Panc1 (cell line): ENCODE measurements at regions not wholly inside any gene's neighbourhood (a gene's known extent, or its start where the extent isn't known, plus 50 kb on each side); places are given as distances from the start of the nearest gene placed in this dataset.

Experiments used
- ATAC-seq: fragments of 200-7000 bp; cut with Tn5 transposase; 2 replicates; pipeline ENCODE4 v1.9.1; 2020; ENCODE audit warnings: mild to moderate bottlenecking, moderate library complexity
- BruUV-seq: library from RNA; stranded (reverse); fragments of 400-500 nt; replicated peaks from 2 replicates; lab custom pipeline; 2021; lab: Mats Ljungman, UMichigan
- CTCF ChIA-PET: fragments of 300-600 bp; sonication (Branson Sonifier 250); formaldehyde crosslinking; loops from one replicate; lab custom pipeline; 2022; ENCODE audit warnings: antibody characterized with exemption; lab: Charles Lee
- POLR2A ChIA-PET: fragments of 300-600 bp; sonication (Branson Sonifier 250); formaldehyde crosslinking; loops from one replicate; lab custom pipeline; 2022; ENCODE audit warnings: antibody characterized with exemption; lab: Charles Lee
- DNase-seq: peaks from one replicate; pipeline ENCODE4 v3.0.0-alpha.2; 2010; ENCODE audit warnings: low read depth, low spot score
- H3K27ac ChIP-seq: 2 replicates; pipeline ENCODE4 v1.5.1; 2011; ENCODE audit warnings: mild to moderate bottlenecking, low read length, inconsistent platforms
- H3K27me3 ChIP-seq: fragments of 200-500 bp; sonication (Bioruptor generic); 2 replicates; pipeline ENCODE4 v1.6.0; 2014; ENCODE audit warnings: low read length, inconsistent platforms; ENCODE audit not compliant: control insufficient read depth, insufficient read depth
- H3K36me3 ChIP-seq: fragments of 200-500 bp; sonication (Bioruptor generic); 2 replicates; pipeline ENCODE4 v1.5.1; 2014; ENCODE audit warnings: inconsistent platforms, mild to moderate bottlenecking, low read length, moderate library complexity; ENCODE audit not compliant: control insufficient read depth, insufficient read depth
- H3K4me1 ChIP-seq: 2 replicates; pipeline ENCODE4 v1.5.1; 2011; ENCODE audit warnings: inconsistent platforms, mild to moderate bottlenecking, low read length, moderate library complexity; ENCODE audit not compliant: control insufficient read depth, insufficient read depth
- H3K4me3 ChIP-seq, 2 experiments: 2 replicates each; pipeline ENCODE4 v1.5.1; 2011 to 2012; ENCODE audit warnings: low read depth in 2 of 2, low read length in 2 of 2, mild to moderate bottlenecking in 2 of 2, inconsistent platforms in 1 of 2, moderate library complexity in 1 of 2
- H3K9me3 ChIP-seq: fragments of 200-500 bp; sonication (Bioruptor generic); 2 replicates; pipeline ENCODE4 v1.5.1; 2014; ENCODE audit warnings: low read depth, mild to moderate bottlenecking, inconsistent platforms, low read length, moderate library complexity; ENCODE audit not compliant: control insufficient read depth, insufficient read depth
- CTCF ChIP-seq: fragments of 450-650 bp; IDR thresholded peaks from 2 replicates; pipeline ENCODE4 v1.5.1; 2017; ENCODE audit warnings: mild to moderate bottlenecking
- POLR2AphosphoS5 ChIP-seq: IDR thresholded peaks from 2 replicates; pipeline ENCODE4 v1.6.1; 2012; ENCODE audit warnings: mild to moderate bottlenecking, low read depth, low read length, moderate library complexity
- REST ChIP-seq, 2 experiments: IDR thresholded peaks; 2 replicates each; pipeline ENCODE4 v1.6.1; 2011 to 2012; ENCODE audit warnings: low read depth in 2 of 2, control low read depth in 1 of 2, low read length in 1 of 2, mild to moderate bottlenecking in 1 of 2, moderate library complexity in 1 of 2; ENCODE audit not compliant: insufficient read depth in 1 of 2
- SIN3A ChIP-seq: IDR thresholded peaks from 2 replicates; pipeline ENCODE4 v1.6.1; 2012; ENCODE audit warnings: low read depth, mild to moderate bottlenecking, low read length, moderate library complexity, borderline replicate concordance; ENCODE audit not compliant: insufficient read depth
- TCF7L2 ChIP-seq: IDR thresholded peaks from 2 replicates; pipeline ENCODE4 v1.6.1; 2011; ENCODE audit warnings: mild to moderate bottlenecking, low read depth, low read length, inconsistent platforms
- in situ Hi-C: cut with HindIII; loops from 2 replicates; pipeline ENCODE4 v1.10.0; 2016; ENCODE audit warnings: low sequenced_read_pairs, low pct_unique_long_range_greater_than_20kb
- intact Hi-C: fragments of 100-400 bp; cut with micrococcal nuclease; formaldehyde crosslinking; loops from one replicate; pipeline ENCODE4 v1.10.0; 2022; ENCODE audit not compliant: unreplicated experiment

- H3K27ac ChIP-seq: no peak overlapping the region
- DNase-seq (no peak), ATAC-seq (no peak)
- H3K36me3 ChIP-seq: no peaks in the 10 kb centered on the region
- in situ Hi-C loops (no loop called here), intact Hi-C loops (no loop called here)
- H3K4me3 ChIP-seq: no peak overlapping the region
- no peaks in the 10 kb centered on the region; the same call in 1 of the 2 replicates for H3K9me3 ChIP-seq
- H3K4me1 ChIP-seq: no peaks in the 10 kb centered on the region
- CTCF ChIA-PET: no interaction called here
- H3K27me3 ChIP-seq: no peaks in the 10 kb centered on the region
- POLR2A ChIA-PET: no interaction called here
- no TSS peak for BruUV-seq
- TF ChIP-seq SIN3A: no peak
- no peak for TF ChIP-seq REST (IDR thresholded peaks at IDR 0.05; ENCODE audit: insufficient read depth in 1 of 2, low read depth in 2 of 2, low read length in 1 of 2)
- no peak for TF ChIP-seq POLR2AphosphoS5
Observed at GRCh38 chr6:138620630-138621029, 121.3 kb upstream of the NHSL1 start.

GRCh38 chr6:138622967-138623366, 123.7 kb upstream of the NHSL1 start:
- no peak overlapping the region for H3K27ac ChIP-seq
- no peaks in the 10 kb centered on the region for H3K27me3 ChIP-seq
- ChIA-PET POLR2A (no interaction called here), CTCF (interaction anchor here (0.6 kb wide), 1 partner anchor 8 kb away, joined by 3 read pairs; no protein-coding TSS in a partner anchor)
- DNase-seq (no peak), ATAC-seq (no peak)
- no peaks in the 10 kb centered on the region for H3K4me1 ChIP-seq
- no peaks in the 10 kb centered on the region for H3K9me3 ChIP-seq
- TF ChIP-seq CTCF: no peak
- BruUV-seq: no TSS peak
- H3K4me3 ChIP-seq: no peak overlapping the region
- in situ Hi-C loops: no loop called here
- H3K36me3 ChIP-seq: no peaks in the 10 kb centered on the region
- intact Hi-C loops: no loop called here

GRCh38 chr6:138631566-138631965, 132.3 kb upstream of the NHSL1 start:
- H3K9me3 ChIP-seq: no peaks in the 10 kb centered on the region
- DNase-seq: no peak
- no peaks in the 10 kb centered on the region for H3K36me3 ChIP-seq
- no peak overlapping the region for H3K27ac ChIP-seq
- in situ Hi-C loops: no loop called here
- H3K4me3 ChIP-seq: no peak overlapping the region
- H3K4me1 ChIP-seq: no peaks in the 10 kb centered on the region
- BruUV-seq: no TSS peak
- H3K27me3 ChIP-seq: no peaks in the 10 kb centered on the region
- intact Hi-C loops: no loop called here
- ChIA-PET POLR2A (no interaction called here), CTCF (no interaction called here)
- no peak for TF ChIP-seq CTCF
- TF ChIP-seq POLR2AphosphoS5: no peak
- no peak for TF ChIP-seq SIN3A
- no peak for TF ChIP-seq REST (IDR thresholded peaks at IDR 0.05; ENCODE audit: insufficient read depth in 1 of 2, low read depth in 2 of 2, low read length in 1 of 2)
- no peak for TF ChIP-seq TCF7L2
- no peak for ATAC-seq
